ENCODE measurements at regions not wholly inside any gene's neighbourhood (a gene's known extent, or its start where the extent isn't known, plus 50 kb on each side); places are given as distances from the start of the nearest gene placed in this dataset.
"Not testable (repeated sequence)": the region's sequence is repeated elsewhere in the genome, so short reads cannot be mapped to it uniquely, and the experiment has no call there.

GRCh38 chr18:1544016-1544415 is 639.3 kb downstream of the ADCYAP1 start:
- H3K4me2 ChIP-seq (ENCODE audit: low read length): no peak overlapping the region
- FAIRE-seq (no peak), DNase-seq (ENCODE audit: low read depth) (no peak)
- H3K27me3 Mint-ChIP-seq (ENCODE audit: low read depth, unreplicated experiment): no peaks in the 10 kb centered on the region
- no peak overlapping the region for H3K9ac ChIP-seq (ENCODE audit: low read length)
- no peak overlapping the region for H3K27ac Mint-ChIP-seq (ENCODE audit: unreplicated experiment)
- no peaks in the 10 kb centered on the region for H3K9me3 ChIP-seq (ENCODE audit: insufficient read depth, low read depth, low read length)
- no peaks in the 10 kb centered on the region for H3K4me1 ChIP-seq (ENCODE audit: insufficient read depth, low read length)
- no peak overlapping the region for H3K4me3 Mint-ChIP-seq (ENCODE audit: unreplicated experiment)
- no peak for TF ChIP-seq EZH2 (IDR thresholded peaks at IDR 0.05; ENCODE audit: insufficient read depth, low read length)
- H3K27me3 ChIP-seq (ENCODE audit: insufficient read depth, low read length): no peaks in the 10 kb centered on the region
- H4K20me1 ChIP-seq (ENCODE audit: insufficient read depth, low read length): no peaks in the 10 kb centered on the region
- H3K27ac ChIP-seq (ENCODE audit: low read depth, low read length): no peak overlapping the region
- no peaks in the 10 kb centered on the region for H3K4me1 Mint-ChIP-seq (ENCODE audit: low read depth, unreplicated experiment)
- H2AFZ ChIP-seq (ENCODE audit: low read depth, low read length): no peak overlapping the region
- no peaks in the 10 kb centered on the region for H3K9me3 Mint-ChIP-seq (ENCODE audit: unreplicated experiment)
- no peaks in the 10 kb centered on the region for H3K79me2 ChIP-seq (ENCODE audit: insufficient read depth, low read length)
- H3K36me3 Mint-ChIP-seq (ENCODE audit: low read depth, unreplicated experiment): no peaks in the 10 kb centered on the region
- H3K36me3 ChIP-seq (ENCODE audit: insufficient read depth, low read length): no peaks in the 10 kb centered on the region
- H3K4me3 ChIP-seq (ENCODE audit: insufficient read depth, low read depth, low read length): no peak overlapping the region

GRCh38 chr18:1557711-1558110 is 653.0 kb downstream of the ADCYAP1 start:
- not testable (repeated sequence) for H3K9me3 Mint-ChIP-seq (ENCODE audit: unreplicated experiment); DNase-seq (ENCODE audit: low read depth); H3K79me2 ChIP-seq (ENCODE audit: insufficient read depth, low read length); H3K4me3 Mint-ChIP-seq (ENCODE audit: unreplicated experiment); H3K9me3 ChIP-seq (ENCODE audit: insufficient read depth, low read depth, low read length); H3K27me3 ChIP-seq (ENCODE audit: insufficient read depth, low read length); H3K36me3 ChIP-seq (ENCODE audit: insufficient read depth, low read length); H2AFZ ChIP-seq (ENCODE audit: low read depth, low read length); H3K27me3 Mint-ChIP-seq (ENCODE audit: low read depth, unreplicated experiment); H3K9ac ChIP-seq (ENCODE audit: low read length); H3K27ac ChIP-seq (ENCODE audit: low read depth, low read length); H3K4me2 ChIP-seq (ENCODE audit: low read length); H4K20me1 ChIP-seq (ENCODE audit: insufficient read depth, low read length); H3K4me1 Mint-ChIP-seq (ENCODE audit: low read depth, unreplicated experiment); H3K4me1 ChIP-seq (ENCODE audit: insufficient read depth, low read length); FAIRE-seq; H3K36me3 Mint-ChIP-seq (ENCODE audit: low read depth, unreplicated experiment); H3K4me3 ChIP-seq (ENCODE audit: insufficient read depth, low read depth, low read length); H3K27ac Mint-ChIP-seq (ENCODE audit: unreplicated experiment)

GRCh38 chr18:1559563-1559962 is 654.9 kb downstream of the ADCYAP1 start:
- H3K27ac Mint-ChIP-seq (ENCODE audit: unreplicated experiment): no peak overlapping the region
- no peak overlapping the region for H3K4me3 ChIP-seq (ENCODE audit: insufficient read depth, low read depth, low read length)
- no peaks in the 10 kb centered on the region for H3K4me1 ChIP-seq (ENCODE audit: insufficient read depth, low read length)
- H3K4me1 Mint-ChIP-seq (ENCODE audit: low read depth, unreplicated experiment): no peaks in the 10 kb centered on the region
- H3K9me3 ChIP-seq (ENCODE audit: insufficient read depth, low read depth, low read length): no peaks in the 10 kb centered on the region
- no peak overlapping the region for H3K9ac ChIP-seq (ENCODE audit: low read length)
- TF ChIP-seq CTCF (IDR thresholded peaks at IDR 0.05; ENCODE audit: insufficient read depth, low read depth, low read length) (no peak), EZH2 (IDR thresholded peaks at IDR 0.05; ENCODE audit: insufficient read depth, low read length) (no peak)
- H3K36me3 ChIP-seq (ENCODE audit: insufficient read depth, low read length): no peaks in the 10 kb centered on the region
- peaks cover 3% of the 10 kb centered on the region for H3K9me3 Mint-ChIP-seq (ENCODE audit: unreplicated experiment)
- peaks cover 2% of the 10 kb centered on the region for H3K27me3 Mint-ChIP-seq (ENCODE audit: low read depth, unreplicated experiment)
- no peak overlapping the region for H2AFZ ChIP-seq (ENCODE audit: low read depth, low read length)
- FAIRE-seq (no peak), DNase-seq (ENCODE audit: low read depth) (no peak)
- no peaks in the 10 kb centered on the region for H3K79me2 ChIP-seq (ENCODE audit: insufficient read depth, low read length)
- no peaks in the 10 kb centered on the region for H4K20me1 ChIP-seq (ENCODE audit: insufficient read depth, low read length)
- no peak overlapping the region for H3K4me3 Mint-ChIP-seq (ENCODE audit: unreplicated experiment)
- no peaks in the 10 kb centered on the region for H3K27me3 ChIP-seq (ENCODE audit: insufficient read depth, low read length)
- H3K36me3 Mint-ChIP-seq (ENCODE audit: low read depth, unreplicated experiment): no peaks in the 10 kb centered on the region
- no peak overlapping the region for H3K27ac ChIP-seq (ENCODE audit: low read depth, low read length)
- H3K4me2 ChIP-seq (ENCODE audit: low read length): no peak overlapping the region

- no peaks in the 10 kb centered on the region for H3K9me3 ChIP-seq (ENCODE audit: insufficient read depth, low read depth, low read length)
- no peak overlapping the region for H3K27ac Mint-ChIP-seq (ENCODE audit: unreplicated experiment)
Observed at GRCh38 chr18:1564793-1565192, 660.1 kb downstream of the ADCYAP1 start.

More at GRCh38 chr18:1564793-1565192, 660.1 kb downstream of the ADCYAP1 start:
- Histone ChIP-seq H3K79me2 (ENCODE audit: insufficient read depth, low read length) (no peaks in the 10 kb centered on the region), H3K4me3 (ENCODE audit: insufficient read depth, low read depth, low read length) (no peak overlapping the region), H3K27me3 (ENCODE audit: insufficient read depth, low read length) (no peaks in the 10 kb centered on the region), H3K36me3 (ENCODE audit: insufficient read depth, low read length) (no peaks in the 10 kb centered on the region), H3K4me2 (ENCODE audit: low read length) (no peak overlapping the region), H3K27ac (ENCODE audit: low read depth, low read length) (no peak overlapping the region), H2AFZ (ENCODE audit: low read depth, low read length) (no peak overlapping the region), H4K20me1 (ENCODE audit: insufficient read depth, low read length) (no peaks in the 10 kb centered on the region), H3K9ac (ENCODE audit: low read length) (no peak overlapping the region), H3K4me1 (ENCODE audit: insufficient read depth, low read length) (no peaks in the 10 kb centered on the region)
- DNase-seq (ENCODE audit: low read depth) (no peak), FAIRE-seq (no peak)
- TF ChIP-seq CTCF (IDR thresholded peaks at IDR 0.05; ENCODE audit: insufficient read depth, low read depth, low read length): no peak
- no peak for TF ChIP-seq EZH2 (IDR thresholded peaks at IDR 0.05; ENCODE audit: insufficient read depth, low read length)
- Mint-ChIP-seq H3K4me1 (ENCODE audit: low read depth, unreplicated experiment) (no peaks in the 10 kb centered on the region), H3K27me3 (ENCODE audit: low read depth, unreplicated experiment) (peaks cover 2% of the 10 kb centered on the region), H3K36me3 (ENCODE audit: low read depth, unreplicated experiment) (no peaks in the 10 kb centered on the region), H3K4me3 (ENCODE audit: unreplicated experiment) (no peak overlapping the region), H3K9me3 (ENCODE audit: unreplicated experiment) (peaks cover 3% of the 10 kb centered on the region)

Measured in astrocyte (in vitro differentiated cells and primary cell).